Spleen (tissue), 7 donors: ENCODE measurements at regions not wholly inside any gene's neighbourhood (a gene's known extent, or its start where the extent isn't known, plus 50 kb on each side); places are given as distances from the start of the nearest gene placed in this dataset.

ENCODE experiments used
- CTCF ChIP-seq, 11 experiments: fragments of 200-600 bp in 7 of 11; fragments of 450-650 bp in 4 of 11; sonication (generic) in 4 of 11; IDR thresholded peaks in 8 of 11; conservative IDR thresholded peaks in 3 of 11; 1 replicate in 7 of 11; 2 replicates in 4 of 11; pipeline versions ENCODE4 v1.4.0 to v1.8.0; 2016 to 2021; ENCODE audit warnings: antibody characterized with exemption in 11 of 11, inconsistent platforms in 4 of 11, mild to moderate bottlenecking in 1 of 11
- POLR2A ChIP-seq, 3 donors: fragments of 450-650 bp; IDR thresholded peaks; one replicate each; pipeline ENCODE4 v1.5.1; 2017; ENCODE audit warnings: antibody characterized with exemption in 3 of 3, mild to moderate bottlenecking in 1 of 3
- POLR2AphosphoS5 ChIP-seq, 3 donors: sonication (generic); formaldehyde crosslinking; IDR thresholded peaks; one replicate each; pipeline ENCODE4 v1.5.1; 2017; ENCODE audit warnings: antibody characterized with exemption in 3 of 3
- donor health status: DM: no; HTN: no; CAD: no; lungs with moderate emphysema.
- donor health status: DM: no; HTN: no; CAD: no.
- donor health status: DM: no; HTN: no; CAD: no.

- TF ChIP-seq POLR2AphosphoS5 (IDR thresholded peaks at IDR 0.05) = no peak
- no peak for TF ChIP-seq POLR2A (IDR thresholded peaks at IDR 0.05)
- no peak for TF ChIP-seq CTCF (IDR thresholded peaks at IDR 0.05 in 8 of 11, conservative IDR thresholded peaks at IDR 0.05 in 3 of 11)
These were observed 181.6 kb downstream of the EVX1 start for GRCh38 chr7:27424231-27424630.
